OCI-M2 (cell line): ENCODE measurements at regions not wholly inside any gene's neighbourhood (a gene's known extent, or its start where the extent isn't known, plus 50 kb on each side); places are given as distances from the start of the nearest gene placed in this dataset.

Source experiments
- DNase-seq: peaks from one replicate; lab custom pipeline; 2025; ENCODE audit not compliant: unreplicated experiment; lab: John Stamatoyannopoulos, UW

DNA sequence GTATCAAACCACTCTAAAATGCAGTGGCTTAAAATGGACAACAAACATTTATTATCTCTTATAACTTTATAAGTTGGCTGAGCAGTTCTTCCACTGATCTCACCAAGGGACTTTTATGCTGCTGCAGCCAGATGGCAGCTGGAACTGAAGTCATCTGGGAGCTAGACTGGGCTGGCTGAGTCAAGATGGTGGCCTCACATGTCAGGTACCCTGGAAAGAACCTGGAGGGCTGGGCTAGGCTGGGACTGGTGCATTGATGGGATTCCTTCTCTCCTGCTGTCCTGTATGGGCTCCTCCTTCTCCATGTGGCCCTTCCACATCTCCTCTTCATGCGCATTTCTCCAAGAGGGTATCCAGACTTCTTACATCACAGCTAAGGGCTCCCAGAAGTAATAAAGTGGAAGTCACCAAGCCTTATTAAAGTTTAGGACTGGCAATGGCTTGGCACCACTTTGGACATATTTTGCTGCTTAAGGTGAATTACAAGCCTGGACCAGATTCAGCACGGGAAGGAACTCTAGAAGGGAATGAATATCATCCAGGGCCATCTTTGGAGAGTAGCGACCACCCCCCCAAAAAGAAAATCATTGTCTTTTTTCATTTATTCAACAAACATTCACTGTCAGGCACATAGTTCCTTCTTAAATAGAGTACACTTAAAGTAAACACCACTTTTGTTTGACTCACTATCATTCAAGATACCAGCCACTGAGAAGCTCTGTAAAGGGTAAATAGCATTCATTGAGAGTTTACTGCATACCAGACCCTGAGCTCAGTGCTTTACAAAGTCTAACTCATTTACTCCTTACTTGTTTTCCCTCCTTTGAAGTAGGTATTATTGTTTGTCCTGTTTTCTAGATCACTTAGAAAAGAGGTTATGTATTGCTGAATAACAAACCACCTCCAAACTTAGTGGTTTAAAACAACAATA lies 138.0 kb downstream of the ZFP36L2 start:
- no peak for DNase-seq

DNA sequence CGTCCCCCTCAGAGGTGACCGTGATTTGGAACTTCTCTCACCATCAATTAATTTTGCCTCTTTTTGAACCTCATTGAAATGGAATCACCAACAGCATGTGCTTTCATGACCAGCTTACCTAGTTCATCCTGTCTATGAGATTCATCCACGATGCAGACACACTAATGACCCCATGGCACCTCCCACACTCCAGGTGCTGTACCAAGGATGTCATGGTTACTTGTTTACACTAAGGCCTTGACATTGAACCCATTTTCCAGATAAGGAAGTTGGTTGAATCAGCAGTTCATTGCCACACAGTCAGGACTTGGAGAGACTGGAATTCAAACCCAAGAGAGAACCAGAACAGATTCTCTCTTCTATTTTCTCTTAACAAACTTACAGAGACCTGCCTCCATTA lies 139.0 kb downstream of the ZFP36L2 start:
- no peak for DNase-seq

DNA sequence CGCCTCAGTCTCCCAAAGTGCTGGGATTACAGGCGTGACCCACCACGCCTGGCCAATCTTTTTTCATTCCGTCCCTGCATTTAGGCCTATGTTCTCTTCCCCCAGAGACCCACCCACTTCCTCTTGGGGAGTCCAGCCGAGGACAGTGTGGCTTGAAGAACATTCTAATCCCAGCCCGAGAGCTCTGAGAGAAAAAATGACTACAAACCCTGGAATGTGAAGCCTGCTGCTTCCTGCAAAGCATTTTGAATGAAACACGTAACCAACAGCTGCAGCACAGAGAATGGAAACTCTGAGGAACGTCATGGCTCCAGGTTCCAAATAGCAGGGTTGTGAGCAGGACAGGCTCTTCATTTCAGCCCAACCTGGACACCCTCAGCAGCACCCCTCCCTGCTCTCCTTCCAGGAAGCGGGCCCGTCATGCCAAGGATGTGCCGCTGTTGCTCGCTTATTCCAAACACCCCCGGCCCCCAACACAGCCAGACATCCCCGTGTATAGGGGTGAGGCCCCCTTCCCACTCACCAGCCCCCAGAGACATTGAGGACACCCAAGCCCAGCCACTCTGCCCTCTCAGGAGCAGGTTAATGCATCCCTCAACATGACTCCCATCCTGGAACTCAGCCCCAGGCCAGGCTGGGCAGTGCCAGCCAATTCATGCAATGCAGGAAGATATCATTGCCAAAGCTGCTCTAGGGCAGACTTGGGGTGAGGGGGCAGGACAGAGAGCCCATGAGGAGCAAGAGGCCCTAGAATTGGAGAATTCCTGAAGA lies 139.8 kb downstream of the ZFP36L2 start:
- DNase-seq = no peak

DNA sequence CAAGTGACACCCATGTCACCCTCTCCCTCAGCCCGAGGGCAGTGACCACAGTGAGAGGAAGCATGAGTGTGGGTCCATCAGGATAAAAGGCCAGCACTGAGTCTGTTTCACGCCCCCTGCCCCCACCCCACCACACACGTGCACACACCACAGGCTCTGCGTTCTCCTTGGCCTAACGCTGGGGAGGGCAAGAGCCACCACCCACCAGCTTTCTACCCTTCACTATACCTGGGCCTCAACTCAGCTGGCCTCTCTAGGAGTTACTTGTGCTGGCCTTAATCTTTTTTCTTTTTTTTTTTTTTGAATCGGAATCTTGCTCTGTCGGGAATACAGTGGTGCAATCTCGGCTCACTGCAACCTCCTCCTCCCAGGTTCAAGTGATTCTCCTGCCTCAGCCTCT lies 140.5 kb downstream of the ZFP36L2 start:
- no peak for DNase-seq

DNA sequence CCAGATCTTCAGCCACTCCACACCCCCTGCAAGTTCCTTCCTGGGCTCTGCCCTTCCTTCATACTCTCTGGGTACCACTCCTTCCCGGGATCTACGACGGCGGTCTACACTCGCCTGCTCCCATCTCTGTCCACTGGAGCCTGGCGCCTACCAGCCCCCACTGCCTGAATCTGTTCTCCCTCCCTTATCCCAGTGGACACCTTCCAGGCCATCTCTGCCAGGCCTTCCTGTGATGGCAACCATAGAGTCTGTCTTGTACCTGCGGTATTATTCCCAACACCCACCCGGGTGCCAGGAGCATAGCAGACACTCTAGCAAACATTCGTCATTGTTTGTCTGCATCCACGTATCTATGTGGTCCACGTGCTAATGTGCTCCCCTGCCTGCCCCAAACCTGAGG lies 140.9 kb downstream of the ZFP36L2 start:
- DNase-seq = no peak

DNA sequence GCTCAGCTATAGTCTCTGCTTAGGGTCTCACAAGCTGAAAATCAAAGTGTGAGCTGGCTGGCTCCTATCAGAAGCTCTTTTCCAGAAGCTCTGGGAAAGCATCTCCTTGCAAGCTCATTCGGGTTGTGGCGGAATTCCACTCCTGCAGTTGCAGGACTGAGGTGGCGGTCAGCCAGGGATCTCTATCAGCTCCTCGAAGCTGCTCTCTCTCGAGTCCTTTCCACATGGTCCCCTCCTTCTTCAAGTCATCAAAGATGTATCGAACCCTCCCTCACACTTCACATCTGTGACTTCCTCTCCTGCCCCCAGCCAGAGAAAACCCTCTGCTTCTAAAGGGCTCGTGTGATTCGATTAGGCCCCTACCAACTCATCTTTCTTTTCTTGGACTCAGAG lies 141.7 kb downstream of the ZFP36L2 start:
- DNase-seq = no peak

DNA sequence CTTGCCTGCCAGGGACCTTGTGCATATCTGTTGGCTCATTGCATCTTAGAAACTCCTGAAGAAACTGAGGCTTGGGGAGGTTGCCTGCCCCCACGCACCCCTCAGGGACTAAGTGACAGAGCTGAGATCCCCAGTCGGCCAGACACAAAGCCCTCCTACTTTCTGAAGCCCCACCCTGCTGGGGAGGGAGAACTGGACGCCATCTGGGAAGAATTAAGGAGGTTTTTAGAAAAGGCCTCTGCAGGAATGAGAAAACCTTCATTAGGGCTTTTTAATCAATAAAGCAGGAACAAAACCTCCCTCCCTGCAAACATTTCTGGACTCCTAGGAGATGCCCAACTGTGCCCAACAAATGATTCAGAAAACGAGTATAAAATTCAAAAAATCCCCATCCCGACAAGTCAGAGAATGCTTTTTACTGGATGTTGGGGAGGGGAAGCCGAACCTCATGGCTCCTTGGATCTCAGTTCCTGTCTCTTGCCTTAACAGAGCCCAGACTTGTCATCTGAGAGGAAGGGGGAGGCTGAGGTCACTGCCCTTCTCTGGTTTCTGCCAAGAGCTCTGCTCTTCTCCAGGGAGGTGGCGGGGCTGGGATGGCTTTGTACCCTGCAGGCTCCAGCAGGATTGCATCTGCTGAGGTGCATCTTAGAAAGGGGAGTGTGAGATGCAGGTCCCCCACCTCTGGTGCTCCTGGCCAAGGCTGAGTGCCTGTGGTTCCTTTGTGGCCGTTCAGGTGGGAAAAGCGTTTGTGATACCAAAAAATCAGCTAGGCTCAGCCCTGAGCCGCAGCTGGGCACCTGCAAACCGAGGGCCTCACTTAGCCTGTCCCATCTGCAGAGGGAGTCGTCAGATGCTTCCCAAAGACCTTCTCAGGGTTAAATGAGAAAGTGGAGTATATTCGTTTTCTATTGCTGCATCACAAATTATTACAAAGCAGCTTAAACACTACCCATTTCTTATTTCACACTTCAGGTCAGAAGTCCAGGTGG lies 142.4 kb downstream of the ZFP36L2 start:
- no peak for DNase-seq

DNA sequence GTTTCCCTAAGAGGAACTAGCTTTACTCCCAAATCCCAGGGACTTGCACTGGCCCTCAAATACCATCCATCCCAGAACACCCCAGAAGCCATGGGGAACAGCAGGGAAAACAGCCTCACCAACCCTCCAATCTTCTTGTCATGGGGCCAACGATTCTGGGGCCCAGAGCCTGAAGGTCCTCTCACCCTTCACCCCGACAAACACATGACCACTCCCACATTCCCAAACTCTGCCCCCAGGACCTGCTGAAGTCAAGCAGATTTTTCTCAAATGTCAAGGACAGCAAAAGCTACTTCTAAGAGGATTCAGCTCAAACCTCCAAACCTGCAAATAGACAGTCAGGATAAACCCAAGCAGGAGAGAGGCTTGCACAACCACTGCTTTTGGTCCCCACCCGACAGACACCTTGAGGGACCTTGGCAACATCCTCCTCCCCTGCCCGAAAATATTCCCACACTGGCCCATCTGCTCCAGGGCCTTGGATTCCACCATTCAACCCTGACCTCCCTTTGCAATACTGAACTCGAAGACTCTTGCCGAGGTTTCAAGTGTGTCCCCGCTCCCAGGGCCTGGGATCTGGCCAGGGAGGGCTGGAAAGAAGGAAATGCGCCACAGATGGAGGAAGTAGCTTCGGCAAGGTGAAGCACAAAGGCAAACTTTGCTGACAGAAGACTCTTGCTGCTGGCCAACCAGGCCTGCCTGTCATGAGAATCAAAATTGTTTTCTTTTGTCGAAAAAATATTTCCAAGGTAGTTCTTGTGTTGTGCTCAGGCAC lies 143.3 kb downstream of the ZFP36L2 start:
- no peak for DNase-seq

DNA sequence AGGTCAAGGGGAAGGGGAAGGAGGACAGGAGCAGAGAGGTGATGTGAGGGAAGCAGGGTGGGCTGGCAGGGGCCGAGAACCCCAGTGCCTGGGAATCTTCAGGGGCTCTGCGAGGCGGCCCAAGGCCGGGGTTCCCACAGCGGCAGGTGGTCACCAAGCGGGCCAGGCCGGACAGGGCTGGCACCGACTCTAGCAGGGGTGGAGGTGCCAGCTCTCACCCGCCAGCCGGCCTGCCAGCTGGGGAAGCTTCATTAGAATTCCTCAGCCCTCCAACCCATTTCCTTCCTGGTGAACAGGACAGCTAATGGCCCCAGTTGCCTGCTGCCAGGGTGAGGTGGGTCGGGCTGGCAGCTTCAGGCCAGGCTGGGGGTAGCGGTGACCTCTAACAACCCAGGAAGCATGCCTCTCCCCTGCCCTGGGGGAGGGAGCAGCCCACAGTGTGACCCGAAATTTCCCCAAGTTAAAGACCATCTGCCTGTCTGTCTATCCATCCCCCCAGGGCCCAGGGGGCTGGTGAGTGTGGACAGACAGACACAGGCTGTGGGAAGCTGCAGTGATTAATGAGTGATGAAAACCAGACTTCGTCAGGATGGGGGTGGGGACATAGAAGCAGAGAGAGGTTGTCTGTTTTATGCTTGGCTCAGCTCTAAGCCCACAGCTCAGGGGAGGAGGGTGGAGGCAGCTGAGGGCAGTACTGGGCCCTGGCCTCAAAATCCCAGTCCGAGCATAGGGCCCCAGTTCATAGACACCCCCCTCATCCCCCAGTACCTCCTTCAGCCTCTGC lies 144.1 kb downstream of the ZFP36L2 start:
- DNase-seq = no peak

DNA sequence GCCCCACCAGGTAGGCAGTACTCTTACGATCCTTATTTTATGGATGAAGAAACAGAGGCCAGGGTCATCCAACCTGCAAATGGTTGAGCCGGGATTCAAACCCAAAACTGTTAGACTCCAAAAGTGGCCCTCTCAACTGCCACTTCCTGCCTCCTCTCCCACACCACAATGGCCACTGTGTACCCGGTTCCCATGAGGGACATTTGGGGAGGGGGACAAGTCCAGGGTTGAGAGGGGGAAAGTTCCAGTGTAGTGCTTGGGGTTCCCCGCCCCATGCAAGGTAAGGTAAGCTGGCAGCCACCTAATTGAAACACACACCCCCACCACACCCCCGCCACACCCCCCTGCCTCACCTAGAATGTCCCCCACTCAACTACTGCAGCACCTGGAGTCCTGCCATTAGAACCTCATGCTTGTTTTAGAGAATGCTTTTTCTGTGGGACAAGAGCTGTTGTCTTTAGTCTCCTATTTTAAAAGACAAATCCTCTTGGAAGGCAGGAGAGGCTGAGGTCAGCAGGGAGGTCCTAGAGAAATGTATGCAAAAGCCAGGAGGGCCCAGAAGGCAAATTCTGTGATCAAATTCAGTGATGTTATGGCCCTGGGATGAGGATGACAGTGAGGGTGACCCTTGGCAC lies 145.2 kb downstream of the ZFP36L2 start:
- DNase-seq = no peak

DNA sequence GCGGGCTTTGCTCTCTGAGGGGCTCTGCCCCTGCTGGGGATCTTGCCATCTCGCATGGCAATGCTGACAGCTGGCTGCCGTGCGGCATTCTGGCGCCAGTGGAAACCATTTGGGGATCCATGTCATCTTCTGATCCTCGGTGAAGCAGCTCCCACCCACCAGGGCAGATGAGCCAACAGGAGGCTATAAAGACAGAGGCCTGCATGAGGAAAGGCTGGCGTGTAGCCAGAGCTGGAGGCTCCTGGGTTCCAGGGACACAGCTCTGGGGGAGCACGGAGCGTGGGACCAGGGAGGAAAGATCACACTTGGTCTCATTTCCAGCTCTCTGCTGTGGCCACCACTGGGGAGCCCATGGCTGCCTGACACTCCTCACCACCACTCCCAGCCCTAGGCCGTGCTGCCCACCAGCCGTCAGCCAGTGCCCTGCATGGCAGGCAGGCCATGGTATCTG lies 145.8 kb downstream of the ZFP36L2 start:
- no peak for DNase-seq

DNA sequence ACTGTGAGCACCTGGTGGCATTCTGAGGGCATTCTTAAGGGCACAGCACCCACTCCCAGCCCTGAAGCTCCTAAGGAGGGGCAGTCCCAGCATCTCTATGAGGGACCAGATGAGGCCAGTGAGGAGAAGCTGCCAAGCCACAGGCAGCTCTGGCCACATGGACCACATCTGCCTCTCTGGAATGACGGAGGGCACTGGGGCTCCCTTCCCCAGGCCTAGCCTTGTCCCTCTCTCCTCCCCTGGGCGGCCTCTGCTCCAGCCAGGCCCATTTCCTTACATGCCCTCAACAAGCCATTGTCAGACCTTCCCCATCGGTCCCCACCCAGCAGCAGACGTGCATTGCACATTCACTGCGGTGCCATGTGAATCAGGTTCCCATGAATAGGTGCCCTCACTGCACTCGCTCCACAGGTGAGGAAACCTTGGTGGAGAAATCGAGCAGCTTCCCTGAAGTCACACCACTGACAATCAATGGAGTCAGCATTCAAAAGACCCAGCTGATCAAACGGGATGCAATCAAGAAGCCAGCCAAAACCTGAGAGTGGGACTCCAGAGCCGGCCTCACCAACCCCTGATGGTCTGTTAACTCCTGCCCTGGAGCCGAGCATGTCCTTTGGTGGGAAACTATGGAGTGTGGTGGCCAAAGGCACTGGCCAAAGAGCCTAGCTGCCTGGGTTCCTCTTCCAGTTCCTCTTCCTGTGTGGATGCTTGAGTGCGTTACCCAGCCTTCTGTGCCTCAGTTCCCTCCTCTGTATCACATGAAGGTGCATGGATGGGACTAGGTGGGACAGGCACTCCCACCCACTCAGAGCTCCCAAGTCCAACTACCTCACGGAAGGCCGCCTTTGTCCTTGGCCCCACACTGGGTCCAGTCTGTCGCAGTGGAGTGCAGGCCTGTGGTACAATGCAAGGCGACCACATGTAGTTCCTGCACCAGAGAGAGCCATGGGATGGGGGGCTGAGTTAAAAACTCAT lies 147.3 kb downstream of the ZFP36L2 start:
- no peak for DNase-seq

DNA sequence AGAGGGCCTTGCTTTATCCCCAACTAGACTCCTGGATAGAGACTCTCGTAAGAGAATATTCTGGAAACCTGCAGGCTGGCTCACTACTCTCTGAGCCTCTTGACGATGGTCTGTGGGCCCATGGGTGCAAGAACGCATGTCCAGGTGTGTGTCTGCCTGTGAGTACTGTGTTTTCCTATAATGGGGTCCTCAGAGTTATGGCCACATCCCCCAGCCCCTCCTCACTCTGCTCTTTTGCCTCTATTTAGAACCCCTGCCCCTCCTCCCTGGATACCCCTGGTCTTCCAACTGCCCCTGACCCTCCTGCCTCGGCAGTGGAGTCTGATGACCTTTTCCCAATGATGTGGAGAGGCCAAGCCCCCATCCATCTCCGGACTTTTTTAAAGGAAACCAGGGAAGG lies 148.1 kb downstream of the ZFP36L2 start:
- no peak for DNase-seq

DNA sequence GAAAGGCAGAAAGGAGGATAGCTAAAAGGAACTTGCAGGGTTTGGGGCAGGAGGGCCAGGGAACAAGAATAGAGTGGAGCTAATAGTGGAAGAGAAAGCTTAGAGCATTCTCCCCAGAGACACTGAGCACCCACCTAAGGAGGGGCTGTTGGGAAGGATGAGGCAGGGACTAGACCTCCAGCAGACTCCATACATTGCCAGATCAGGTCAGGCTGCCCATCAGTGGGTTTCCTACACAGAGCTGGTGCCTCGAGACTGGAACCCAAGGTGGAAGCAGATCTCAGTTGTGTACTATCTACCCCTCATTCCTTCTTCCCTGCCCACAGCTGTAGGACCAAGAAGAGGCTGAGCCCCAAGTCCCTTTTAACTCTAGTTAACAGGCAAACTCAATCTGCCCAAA lies 148.5 kb downstream of the ZFP36L2 start:
- DNase-seq = no peak

DNA sequence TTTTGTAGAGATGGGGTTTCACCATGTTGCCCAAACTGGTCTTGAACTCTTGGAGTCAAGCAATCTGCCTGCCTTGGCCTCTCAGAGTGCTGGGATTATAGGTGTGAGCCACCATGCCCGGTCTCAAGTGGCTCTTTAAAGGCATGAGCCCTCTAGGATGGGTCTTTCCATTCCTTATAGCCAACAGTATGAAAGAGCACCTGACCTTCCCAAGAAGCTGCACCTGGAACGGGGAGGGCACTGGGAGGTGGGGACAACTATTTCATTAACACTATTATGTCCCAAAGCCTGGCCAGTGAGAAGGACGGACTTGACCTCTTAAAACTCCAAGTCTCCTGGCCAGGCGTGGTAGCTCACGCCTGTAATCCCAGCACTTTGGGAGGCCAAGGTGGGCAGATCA lies 149.7 kb downstream of the ZFP36L2 start:
- no peak for DNase-seq

DNA sequence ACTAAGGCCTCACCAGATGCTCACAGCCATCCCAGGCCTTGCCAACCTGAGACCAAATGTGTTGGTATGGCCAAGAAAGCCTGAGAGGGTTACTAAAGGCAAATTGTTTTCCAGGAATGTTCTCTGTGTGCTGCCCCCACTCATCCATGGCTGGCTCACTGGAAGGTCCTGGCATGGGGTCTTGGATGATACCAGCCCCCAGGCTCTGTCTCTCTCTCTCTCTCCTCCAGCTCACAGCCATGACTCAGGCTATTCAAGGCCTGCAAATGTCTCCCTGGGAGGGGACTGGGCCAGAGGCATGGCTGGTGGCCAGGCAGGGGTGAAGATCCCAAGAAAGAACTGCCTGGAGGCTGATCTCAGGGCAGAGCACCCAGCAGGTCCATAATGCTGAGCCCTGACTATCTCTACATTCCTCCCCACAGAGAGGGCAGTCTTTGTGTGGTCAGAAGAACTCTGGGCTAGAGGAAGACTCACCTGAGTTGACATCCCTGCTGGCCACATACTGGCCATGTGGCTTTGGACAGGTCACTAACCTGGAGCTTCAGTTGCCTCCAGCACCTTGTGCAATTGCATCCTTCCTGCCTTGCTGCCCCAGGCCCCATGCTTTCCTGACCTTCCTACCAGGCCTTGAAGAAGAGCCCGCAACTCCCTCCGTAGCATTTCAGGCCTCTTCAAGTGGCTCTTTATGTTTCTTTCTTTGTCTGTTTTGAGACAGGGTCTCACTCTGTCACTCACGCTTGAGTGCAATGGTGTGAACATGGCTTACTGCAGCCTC lies 150.4 kb downstream of the ZFP36L2 start:
- no peak for DNase-seq

DNA sequence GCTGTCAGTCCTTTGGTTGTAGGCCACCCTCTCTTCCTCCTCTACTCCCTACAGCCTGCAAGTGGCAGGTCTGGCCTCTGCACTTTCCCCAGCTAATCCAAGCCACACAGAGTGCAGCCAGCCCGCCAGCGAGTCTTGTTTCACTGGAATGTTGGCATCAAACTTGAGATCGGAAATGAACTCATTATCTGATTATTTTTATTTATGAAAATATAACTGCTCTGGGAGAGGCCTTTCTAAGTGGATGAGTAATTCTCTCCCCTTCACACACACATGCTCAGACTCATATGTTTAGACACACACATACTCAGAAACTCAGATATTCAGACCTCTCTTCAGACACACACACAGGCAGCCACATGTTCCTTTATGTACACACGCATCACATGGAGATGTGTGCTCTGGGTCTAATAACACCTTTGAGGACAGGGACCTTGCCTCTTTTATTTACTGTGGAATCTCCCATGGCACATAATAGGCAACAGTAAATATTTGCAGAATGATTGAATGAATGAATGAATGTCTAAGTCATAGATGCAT lies 151.3 kb downstream of the ZFP36L2 start:
- DNase-seq = no peak
